PC-3 (cell line): ENCODE measurements at regions not wholly inside any gene's neighbourhood (a gene's known extent, or its start where the extent isn't known, plus 50 kb on each side); places are given as distances from the start of the nearest gene placed in this dataset.

ENCODE experiments used
- EZH2 ChIP-seq: fragments of 300-600 bp; sonication (generic); IDR thresholded peaks from one replicate; pipeline ENCODE4 v1.6.1; 2017; ENCODE audit warnings: antibody characterized with exemption, mild to moderate bottlenecking, low read length; ENCODE audit not compliant: unreplicated experiment
- TF ChIP-seq, protein P1 (sequence below): fragments of 300-600 bp; sonication (generic); conservative IDR thresholded peaks from 2 replicates; pipeline ENCODE4 v1.5.1; 2017; ENCODE audit warnings: antibody characterized with exemption, low read depth, mild to moderate bottlenecking, low read length

DNA sequence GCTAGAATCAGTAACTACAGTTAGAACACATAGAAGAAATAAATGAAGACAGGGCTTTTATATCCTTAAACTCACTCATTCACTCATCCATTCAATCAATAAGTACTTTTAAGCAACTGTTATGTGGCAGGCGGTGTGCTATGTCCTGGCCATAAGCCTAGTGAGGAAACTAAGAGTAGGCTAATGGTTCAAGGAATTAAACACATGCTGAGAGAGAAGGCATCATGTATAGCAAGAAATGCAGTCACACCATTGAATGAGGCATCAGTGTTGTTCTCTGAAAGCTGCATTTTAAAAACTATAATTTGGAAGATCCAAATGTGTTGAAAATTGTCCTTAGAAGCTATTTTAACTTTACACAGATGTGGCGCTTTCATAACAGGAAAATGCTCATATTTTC is 86.5 kb upstream of the DTNA start:
- TF ChIP-seq, protein P1, sequence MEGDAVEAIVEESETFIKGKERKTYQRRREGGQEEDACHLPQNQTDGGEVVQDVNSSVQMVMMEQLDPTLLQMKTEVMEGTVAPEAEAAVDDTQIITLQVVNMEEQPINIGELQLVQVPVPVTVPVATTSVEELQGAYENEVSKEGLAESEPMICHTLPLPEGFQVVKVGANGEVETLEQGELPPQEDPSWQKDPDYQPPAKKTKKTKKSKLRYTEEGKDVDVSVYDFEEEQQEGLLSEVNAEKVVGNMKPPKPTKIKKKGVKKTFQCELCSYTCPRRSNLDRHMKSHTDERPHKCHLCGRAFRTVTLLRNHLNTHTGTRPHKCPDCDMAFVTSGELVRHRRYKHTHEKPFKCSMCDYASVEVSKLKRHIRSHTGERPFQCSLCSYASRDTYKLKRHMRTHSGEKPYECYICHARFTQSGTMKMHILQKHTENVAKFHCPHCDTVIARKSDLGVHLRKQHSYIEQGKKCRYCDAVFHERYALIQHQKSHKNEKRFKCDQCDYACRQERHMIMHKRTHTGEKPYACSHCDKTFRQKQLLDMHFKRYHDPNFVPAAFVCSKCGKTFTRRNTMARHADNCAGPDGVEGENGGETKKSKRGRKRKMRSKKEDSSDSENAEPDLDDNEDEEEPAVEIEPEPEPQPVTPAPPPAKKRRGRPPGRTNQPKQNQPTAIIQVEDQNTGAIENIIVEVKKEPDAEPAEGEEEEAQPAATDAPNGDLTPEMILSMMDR, result no peak
- no peak for TF ChIP-seq EZH2
